ENCODE measurements at regions not wholly inside any gene's neighbourhood (a gene's known extent, or its start where the extent isn't known, plus 50 kb on each side); places are given as distances from the start of the nearest gene placed in this dataset.

DNA sequence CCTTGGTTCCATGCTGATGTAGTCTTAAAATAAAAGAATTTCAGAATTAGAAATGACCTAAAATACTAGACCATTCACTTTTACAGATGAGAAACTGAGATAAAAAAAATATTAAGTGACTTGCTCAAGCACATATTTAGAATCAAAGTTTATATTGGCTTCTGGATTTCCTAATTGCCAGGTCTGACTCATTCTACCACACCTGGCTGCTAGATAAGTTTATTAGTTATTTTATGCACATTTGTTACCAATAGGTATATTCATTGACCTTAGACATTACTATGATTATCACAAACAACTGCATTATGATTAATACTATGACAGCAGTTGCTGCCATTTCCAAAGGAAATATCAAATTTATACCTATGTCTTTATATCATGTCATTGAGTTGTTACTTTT lies 497.5 kb downstream of the RWDD3 start:
- no peak for TF ChIP-seq CTCF (IDR thresholded peaks at IDR 0.05; ENCODE audit: low read depth, low read length)
- no peak for TF ChIP-seq EZH2phosphoT487 (IDR thresholded peaks at IDR 0.05; ENCODE audit: low read depth)
